GM10266 (cell line): ENCODE measurements at regions not wholly inside any gene's neighbourhood (a gene's known extent, or its start where the extent isn't known, plus 50 kb on each side); places are given as distances from the start of the nearest gene placed in this dataset.

Experiments
- DNase-seq: peaks from one replicate; pipeline ENCODE4 v3.0.0; 2012; ENCODE audit errors: extremely low spot score
- CTCF ChIP-seq: IDR thresholded peaks from 2 replicates; pipeline ENCODE4 v1.5.1; 2012; ENCODE audit warnings: mild to moderate bottlenecking, low read depth; ENCODE audit not compliant: control insufficient read depth, insufficient read depth; ENCODE audit errors: missing control alignments

GRCh38 chr16:17803625-17804410, 333.1 kb upstream of the XYLT1 start:
- TF ChIP-seq CTCF = no peak
- DNase-seq = no peak

GRCh38 chr16:17802571-17802970, 331.8 kb upstream of the XYLT1 start:
- TF ChIP-seq CTCF = no peak
- no peak for DNase-seq

GRCh38 chr16:17801068-17801467, 330.3 kb upstream of the XYLT1 start:
- no peak for DNase-seq
- no peak for TF ChIP-seq CTCF

- no peak for DNase-seq
- TF ChIP-seq CTCF = no peak
These were observed 328.0 kb upstream of the XYLT1 start for GRCh38 chr16:17798716-17799115.

- TF ChIP-seq CTCF = no peak
- no peak for DNase-seq
These were observed 322.6 kb upstream of the XYLT1 start for GRCh38 chr16:17793354-17793753.

- DNase-seq = no peak
- no peak for TF ChIP-seq CTCF
These were observed 313.3 kb upstream of the XYLT1 start for GRCh38 chr16:17784073-17784472.

- TF ChIP-seq CTCF = no peak
- no peak for DNase-seq
These were observed 309.4 kb upstream of the XYLT1 start for GRCh38 chr16:17780181-17780580.
